ENCODE measurements at regions not wholly inside any gene's neighbourhood (a gene's known extent, or its start where the extent isn't known, plus 50 kb on each side); places are given as distances from the start of the nearest gene placed in this dataset.
A peak's percentile ranks its signal among the peaks of the same experiment; 100 is the strongest.
"Not testable (repeated sequence)": the region's sequence is repeated elsewhere in the genome, so short reads cannot be mapped to it uniquely, and the experiment has no call there.

- no peak for DNase-seq (ENCODE audit: low spot score)
Observed at GRCh38 chr5:94025788-94026473, 284.5 kb upstream of the POU5F2 start.

- no peak for DNase-seq (ENCODE audit: low spot score)
Observed at GRCh38 chr5:94024620-94025019, 283.2 kb upstream of the POU5F2 start.

- no peak for DNase-seq (ENCODE audit: low spot score)
Observed at GRCh38 chr5:94024101-94024500, 282.7 kb upstream of the POU5F2 start.

- peak; percentile 72 for DNase-seq (ENCODE audit: low spot score)
Observed at GRCh38 chr5:94021246-94021645, 279.8 kb upstream of the POU5F2 start.

GRCh38 chr5:94017579-94017978, 276.2 kb upstream of the POU5F2 start:
- DNase-seq (ENCODE audit: low spot score), result no peak

- DNase-seq (ENCODE audit: low spot score), result no peak
Observed at GRCh38 chr5:94010814-94011213, 269.4 kb upstream of the POU5F2 start.

GRCh38 chr5:94009161-94009560, 267.8 kb upstream of the POU5F2 start:
- DNase-seq (ENCODE audit: low spot score), result no peak

- no peak for DNase-seq (ENCODE audit: low spot score)
Observed at GRCh38 chr5:93998951-93999455, 257.6 kb upstream of the POU5F2 start.

- no peak for DNase-seq (ENCODE audit: low spot score)
Observed at GRCh38 chr5:93997562-93997961, 256.2 kb upstream of the POU5F2 start.

- DNase-seq (ENCODE audit: low spot score), result no peak
Observed at GRCh38 chr5:93995126-93995621, 253.8 kb upstream of the POU5F2 start.

GRCh38 chr5:93993161-93993560, 251.8 kb upstream of the POU5F2 start:
- no peak for DNase-seq (ENCODE audit: low spot score)

GRCh38 chr5:93990504-93991070, 249.2 kb upstream of the POU5F2 start:
- DNase-seq (ENCODE audit: low spot score), result no peak

GRCh38 chr5:93985940-93986570, 244.7 kb upstream of the POU5F2 start:
- not testable (repeated sequence) for DNase-seq (ENCODE audit: low spot score)

- DNase-seq (ENCODE audit: low spot score), result no peak
Observed at GRCh38 chr5:93978222-93978621, 236.8 kb upstream of the POU5F2 start.

GRCh38 chr5:93967923-93968322, 226.5 kb upstream of the POU5F2 start:
- no peak for DNase-seq (ENCODE audit: low spot score)

- DNase-seq (ENCODE audit: low spot score), result no peak
Observed at GRCh38 chr5:93964421-93964820, 223.0 kb upstream of the POU5F2 start.

GRCh38 chr5:93960042-93960441, 218.6 kb upstream of the POU5F2 start:
- DNase-seq (ENCODE audit: low spot score), result no peak

- DNase-seq (ENCODE audit: low spot score), result no peak
Observed at GRCh38 chr5:93956006-93956405, 214.6 kb upstream of the POU5F2 start.

- DNase-seq (ENCODE audit: low spot score), result no peak
Observed at GRCh38 chr5:93954421-93955069, 213.1 kb upstream of the POU5F2 start.

- no peak for DNase-seq (ENCODE audit: low spot score)
Observed at GRCh38 chr5:93953442-93953841, 212.0 kb upstream of the POU5F2 start.

- DNase-seq (ENCODE audit: low spot score), result no peak
Observed at GRCh38 chr5:93941897-93942296, 200.5 kb upstream of the POU5F2 start.

- DNase-seq (ENCODE audit: low spot score), result not testable (repeated sequence)
Observed at GRCh38 chr5:93933269-93933668, 191.9 kb upstream of the POU5F2 start.

- DNase-seq (ENCODE audit: low spot score), result no peak
Observed at GRCh38 chr5:93930098-93930497, 188.7 kb upstream of the POU5F2 start.
